Adrenal gland (tissue), 9 donors: ENCODE measurements at regions not wholly inside any gene's neighbourhood (a gene's known extent, or its start where the extent isn't known, plus 50 kb on each side); places are given as distances from the start of the nearest gene placed in this dataset.

Experiments
- DNase-seq, 7 donors: peaks; one replicate each; pipeline ENCODE4 v3.0.0-alpha.2; 2019 to 2020
- H3K27ac ChIP-seq, 5 donors: fragments of 200-600 bp; sonication (generic) in 4 of 5; 1 replicate in 3 of 5; 2 replicates in 2 of 5; pipeline versions ENCODE4 v1.5.1 to v1.8.0; 2016 to 2020; ENCODE audit warnings: mild to moderate bottlenecking in 1 of 5
- H3K27me3 ChIP-seq: fragments of 200-600 bp; 2 replicates; pipeline ENCODE4 v1.8.0; 2021
- H3K36me3 ChIP-seq, 2 donors: fragments of 200-600 bp; replicated peaks in 1 of 2; 1 replicate in 1 of 2; 2 replicates in 1 of 2; pipeline versions ENCODE4 v1.5.1 to v1.8.0; 2018 to 2022
- H3K4me1 ChIP-seq, 2 donors: fragments of 200-600 bp; replicated peaks in 1 of 2; 1 replicate in 1 of 2; 2 replicates in 1 of 2; pipeline versions ENCODE4 v1.5.1 to v1.8.0; 2018 to 2021
- H3K4me3 ChIP-seq, 4 donors: fragments of 200-600 bp; sonication (generic) in 3 of 4; one replicate each; pipeline ENCODE4 v1.5.1; 2016 to 2018
- H3K9me3 ChIP-seq, 3 donors: fragments of 200-600 bp; sonication (generic) in 1 of 3; replicated peaks in 1 of 3; 1 replicate in 2 of 3; 2 replicates in 1 of 3; pipeline versions ENCODE4 v1.5.1 to v1.8.0; 2016 to 2021
- CTCF ChIP-seq, 6 experiments: fragments of 450-650 bp in 4 of 6; fragments of 200-600 bp in 2 of 6; sonication (generic) in 1 of 6; IDR thresholded peaks; 1 replicate in 5 of 6; 2 replicates in 1 of 6; pipeline versions ENCODE4 v1.5.1 to v1.8.0; 2016 to 2021; ENCODE audit warnings: antibody characterized with exemption in 6 of 6, mild to moderate bottlenecking in 2 of 6, moderate library complexity in 1 of 6
- POLR2A ChIP-seq, 2 donors: fragments of 450-650 bp; IDR thresholded peaks; one replicate each; pipeline ENCODE4 v1.6.1; 2017; ENCODE audit warnings: antibody characterized with exemption in 2 of 2, mild to moderate bottlenecking in 2 of 2, moderate library complexity in 1 of 2
- WGBS, 4 donors: extraction: QIAGEN DNeasy Blood & Tissue Kit in 2 of 4; methylation state at CpG; one replicate each; pipeline versions ENCODE4 v1.1.5 to v1.1.7; 2013 to 2017; 5-methylcytosine and 5-hydroxymethylcytosine counted together
- intact Hi-C, 2 donors: fragments of 100-400 bp; cut with DNase I; formaldehyde crosslinking; loops; one replicate each; pipeline versions ENCODE4 v1.14.1 to v1.15.0; 2022 to 2023
- donor health status: healthy with polysubstance abuse.
- donor health status: Bipolar disorder and iron deficiency.
- donor health status: DM: yes; HTN: yes; CAD: no.
- donor health status: DM: no; HTN: no; CAD: no.
- donor health status: DM: no; HTN: no; CAD: no.

GRCh38 chr11:86186386-86186785 lies 58.2 kb upstream of the EED start:
- Histone ChIP-seq H3K27ac (no peak overlapping the region), H3K4me1 (no peaks in the 10 kb centered on the region), H3K9me3 (no peaks in the 10 kb centered on the region), H3K27me3 (no peaks in the 10 kb centered on the region), H3K36me3 (no peaks in the 10 kb centered on the region), H3K4me3 (no peak overlapping the region)
- intact Hi-C loops = no loop called here
- DNase-seq = no peak
- no peak for TF ChIP-seq POLR2A (IDR thresholded peaks at IDR 0.05)
- no peak for TF ChIP-seq CTCF (IDR thresholded peaks at IDR 0.05)
- 85 to 96% (median 87%) methylated on average over 4 of the region's 4 CpGs for WGBS, 4 donors

DNA sequence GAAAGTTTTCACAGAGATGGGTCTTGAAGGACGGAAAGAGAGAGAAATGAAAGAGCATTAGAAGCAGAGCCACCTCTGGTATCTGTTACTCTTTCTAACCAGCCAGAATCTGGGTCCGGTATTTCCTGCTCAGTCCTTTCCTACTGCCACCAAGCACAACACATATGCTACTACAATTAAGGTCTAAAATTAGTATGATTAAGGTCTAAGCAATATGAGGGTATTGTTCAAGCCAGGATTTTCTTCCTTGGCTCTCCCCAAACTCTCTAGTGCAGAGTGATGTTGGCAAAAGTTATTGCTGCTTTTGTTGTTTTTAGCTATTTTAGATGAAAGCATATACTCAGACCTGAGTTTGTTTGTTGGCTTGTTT lies 59.2 kb upstream of the EED start:
- no peaks in the 10 kb centered on the region for H3K36me3 ChIP-seq
- intact Hi-C loops = no loop called here
- no peaks in the 10 kb centered on the region for H3K27me3 ChIP-seq
- no peak for TF ChIP-seq CTCF (IDR thresholded peaks at IDR 0.05)
- TF ChIP-seq POLR2A (IDR thresholded peaks at IDR 0.05) = no peak
- no peak overlapping the region for H3K27ac ChIP-seq
- H3K4me1 ChIP-seq = no peaks in the 10 kb centered on the region
- WGBS, 4 donors = 70 to 81% (median 74%) methylated on average over 2 of the region's 2 CpGs
- DNase-seq = no peak
- no peaks in the 10 kb centered on the region for H3K9me3 ChIP-seq
- no peak overlapping the region for H3K4me3 ChIP-seq

GRCh38 chr11:86184728-86185380 lies 59.7 kb upstream of the EED start:
- H3K4me1 ChIP-seq = no peaks in the 10 kb centered on the region
- no peaks in the 10 kb centered on the region for H3K36me3 ChIP-seq
- H3K4me3 ChIP-seq = no peak overlapping the region
- H3K9me3 ChIP-seq = no peaks in the 10 kb centered on the region
- DNase-seq = no peak
- intact Hi-C loops = no loop called here
- H3K27ac ChIP-seq = no peak overlapping the region
- no peak for TF ChIP-seq CTCF (IDR thresholded peaks at IDR 0.05)
- no peak for TF ChIP-seq POLR2A (IDR thresholded peaks at IDR 0.05)
- no peaks in the 10 kb centered on the region for H3K27me3 ChIP-seq
- 82 to 91% (median 86%) methylated on average over 5 of the region's 5 CpGs for WGBS, 4 donors

DNA sequence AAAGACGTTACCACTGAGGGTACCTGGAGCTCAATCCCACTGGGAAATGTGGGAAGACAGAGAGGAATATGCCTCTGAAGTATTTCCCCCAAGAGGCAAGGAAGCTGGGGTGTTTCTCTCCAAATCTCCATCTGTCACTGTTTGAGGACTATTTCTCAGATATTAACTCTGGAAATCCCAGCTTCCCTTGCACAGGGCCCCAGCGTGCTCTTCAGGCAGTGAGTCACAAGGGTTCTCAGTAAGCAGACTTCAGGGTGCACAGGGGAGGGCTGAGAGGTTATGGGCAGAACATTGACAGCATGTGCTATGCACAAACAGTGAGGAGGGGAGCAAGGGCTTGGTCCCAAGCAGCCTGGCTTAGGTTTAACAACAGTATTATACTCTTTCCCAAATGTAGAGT lies 60.9 kb upstream of the EED start:
- DNase-seq = no peak
- intact Hi-C loops = no loop called here
- TF ChIP-seq CTCF (IDR thresholded peaks at IDR 0.05) = no peak
- TF ChIP-seq POLR2A (IDR thresholded peaks at IDR 0.05) = no peak
- Histone ChIP-seq H3K9me3 (no peaks in the 10 kb centered on the region), H3K27me3 (no peaks in the 10 kb centered on the region), H3K36me3 (no peaks in the 10 kb centered on the region), H3K4me1 (no peaks in the 10 kb centered on the region), H3K27ac (no peak overlapping the region), H3K4me3 (no peak overlapping the region)
- 42 to 74% (median 64%) methylated on average over 2 of the region's 2 CpGs for WGBS, 4 donors
